ENCODE measurements at regions not wholly inside any gene's neighbourhood (a gene's known extent, or its start where the extent isn't known, plus 50 kb on each side); places are given as distances from the start of the nearest gene placed in this dataset.

DNA sequence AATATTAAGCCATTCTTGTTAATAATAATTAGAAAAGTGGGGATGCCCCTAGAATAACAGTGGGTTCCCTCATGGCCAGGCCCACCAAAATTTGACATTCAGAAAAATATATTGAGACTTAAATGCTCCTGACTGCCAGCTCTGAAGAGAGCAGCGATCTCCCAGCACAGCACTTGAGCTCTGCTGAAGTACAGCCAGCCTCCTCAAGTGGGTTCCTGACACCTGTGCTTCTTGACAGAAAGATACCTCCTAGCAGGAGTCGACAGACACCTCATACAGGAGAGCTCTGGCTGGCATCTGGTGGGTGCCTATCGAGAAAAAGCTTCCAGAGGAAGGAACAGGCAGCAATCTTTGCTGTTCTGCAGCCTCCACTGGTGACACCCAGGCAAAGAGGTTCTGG lies 261.5 kb downstream of the DTWD2 start:
- no peak overlapping the region for H3K27ac ChIP-seq
- no peak for TF ChIP-seq POLR2A (IDR thresholded peaks at IDR 0.05)
- no peak for TF ChIP-seq CTCF (IDR thresholded peaks at IDR 0.05)
- no peak overlapping the region for H3K4me3 ChIP-seq
- H3K36me3 ChIP-seq = no peaks in the 10 kb centered on the region
- DNase-seq = no peak
- no peaks in the 10 kb centered on the region for H3K9me3 ChIP-seq
- H3K27me3 ChIP-seq = no peaks in the 10 kb centered on the region
- H3K4me1 ChIP-seq = no peaks in the 10 kb centered on the region

DNA sequence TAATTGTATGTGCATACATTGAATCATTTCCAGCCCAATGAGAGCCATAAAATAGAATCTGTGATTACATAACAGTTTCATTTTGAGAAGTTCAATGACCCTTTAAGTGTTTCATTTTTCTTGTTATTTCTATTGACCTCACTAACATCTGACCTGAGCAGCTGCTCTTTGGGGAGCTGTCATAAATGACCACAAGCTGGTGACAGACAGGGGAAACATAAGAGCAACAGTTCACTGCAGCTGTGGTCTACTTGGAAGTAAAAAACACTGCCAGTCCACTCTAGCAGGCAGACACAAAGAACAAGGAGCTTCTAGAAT lies 265.4 kb downstream of the DTWD2 start:
- Histone ChIP-seq H3K9me3 (no peaks in the 10 kb centered on the region), H3K36me3 (no peaks in the 10 kb centered on the region), H3K27ac (no peak overlapping the region), H3K27me3 (no peaks in the 10 kb centered on the region), H3K4me3 (no peak overlapping the region), H3K4me1 (no peaks in the 10 kb centered on the region)
- TF ChIP-seq POLR2A (IDR thresholded peaks at IDR 0.05) (no peak), CTCF (IDR thresholded peaks at IDR 0.05) (no peak)
- DNase-seq = no peak

DNA sequence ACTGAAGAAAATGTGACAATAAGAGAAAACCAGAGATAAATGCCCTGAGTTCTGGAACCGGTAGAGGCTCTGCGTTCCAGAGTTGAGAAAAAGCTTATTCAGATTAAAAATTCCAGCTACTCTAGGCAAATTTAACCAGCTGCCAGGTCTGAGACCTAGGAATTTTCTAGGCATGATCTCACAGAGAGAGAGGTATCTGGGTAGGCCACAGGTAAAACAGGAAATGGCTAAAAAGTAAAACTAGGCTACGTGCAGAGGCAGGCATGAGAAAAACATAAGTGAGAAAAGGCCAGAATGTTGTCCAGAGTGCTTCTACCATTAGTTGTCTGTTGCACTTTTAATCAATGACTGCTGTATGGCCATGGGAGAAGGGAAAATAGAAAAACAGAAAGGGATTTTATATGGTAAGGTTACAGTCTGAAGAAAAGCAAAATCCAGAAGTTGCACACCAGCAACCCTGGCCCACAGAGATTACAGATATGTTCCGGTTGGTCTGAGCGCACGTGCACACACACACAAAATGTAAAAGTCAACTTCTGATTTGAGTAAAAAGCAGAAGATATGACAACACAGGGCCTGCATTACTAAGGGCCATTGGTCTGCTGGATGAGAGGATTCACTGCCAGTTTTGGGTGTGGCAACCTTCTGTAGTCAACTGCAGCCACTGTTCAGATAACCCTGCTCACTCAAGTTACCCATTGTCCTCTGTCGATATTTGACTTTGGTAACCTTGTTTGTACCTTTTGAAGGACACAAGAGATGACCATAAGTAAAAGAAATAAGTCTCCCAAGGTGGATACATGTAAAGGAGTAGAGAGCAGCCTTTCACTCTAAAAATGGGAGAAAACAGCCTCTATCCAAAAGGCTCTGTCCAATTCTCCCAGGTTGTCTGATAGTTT lies 266.0 kb downstream of the DTWD2 start:
- no peak overlapping the region for H3K27ac ChIP-seq

DNA sequence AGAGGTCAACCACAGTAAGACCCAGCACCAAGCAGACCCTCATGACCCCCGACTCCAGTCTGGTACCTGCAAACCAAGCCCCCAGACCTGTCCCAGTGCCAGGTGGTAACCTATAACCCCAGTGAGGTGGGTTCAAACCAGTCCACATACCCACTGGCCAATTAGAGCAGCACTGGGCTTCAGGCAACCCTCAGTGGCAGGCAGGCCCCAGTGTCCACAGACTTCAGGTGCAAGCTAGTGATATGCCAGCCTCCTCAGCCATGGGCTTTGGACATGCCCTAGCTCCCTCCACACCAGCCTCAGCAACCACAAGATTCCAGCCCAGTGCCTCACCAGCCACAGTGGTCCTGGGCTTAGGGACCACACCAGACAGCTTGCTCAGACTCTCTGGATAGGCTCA lies 276.6 kb downstream of the DTWD2 start:
- TF ChIP-seq CTCF (IDR thresholded peaks at IDR 0.05) (no peak), POLR2A (IDR thresholded peaks at IDR 0.05) (no peak)
- H3K27ac ChIP-seq = no peak overlapping the region
- no peaks in the 10 kb centered on the region for H3K4me1 ChIP-seq
- H3K4me3 ChIP-seq = no peak overlapping the region
- no peak for DNase-seq
- no peaks in the 10 kb centered on the region for H3K36me3 ChIP-seq
- no peaks in the 10 kb centered on the region for H3K9me3 ChIP-seq
- no peaks in the 10 kb centered on the region for H3K27me3 ChIP-seq

More for the DNA sequence above, 266.0 kb downstream of the DTWD2 start:
- H3K4me3 ChIP-seq = no peak overlapping the region
- TF ChIP-seq POLR2A (IDR thresholded peaks at IDR 0.05) (no peak), CTCF (IDR thresholded peaks at IDR 0.05) (no peak)
- no peaks in the 10 kb centered on the region for H3K27me3 ChIP-seq
- no peaks in the 10 kb centered on the region for H3K9me3 ChIP-seq
- DNase-seq = no peak
- H3K36me3 ChIP-seq = no peaks in the 10 kb centered on the region
- no peaks in the 10 kb centered on the region for H3K4me1 ChIP-seq

GRCh38 chr5:118705959-118706667 lies 282.2 kb downstream of the DTWD2 start:
- Histone ChIP-seq H3K4me1 (no peaks in the 10 kb centered on the region), H3K27ac (no peak overlapping the region), H3K27me3 (no peaks in the 10 kb centered on the region), H3K4me3 (no peak overlapping the region), H3K9me3 (peaks cover 0 to 11% (median 0%) of the 10 kb centered on the region in 4 donors), H3K36me3 (no peaks in the 10 kb centered on the region)
- no peak for DNase-seq
- TF ChIP-seq POLR2A (IDR thresholded peaks at IDR 0.05) (no peak), CTCF (IDR thresholded peaks at IDR 0.05) (no peak)

Data from Peyer's patch (tissue), 4 donors.